ENCODE measurements at regions not wholly inside any gene's neighbourhood (a gene's known extent, or its start where the extent isn't known, plus 50 kb on each side); places are given as distances from the start of the nearest gene placed in this dataset.
"Not testable (repeated sequence)": the region's sequence is repeated elsewhere in the genome, so short reads cannot be mapped to it uniquely, and the experiment has no call there.

DNA sequence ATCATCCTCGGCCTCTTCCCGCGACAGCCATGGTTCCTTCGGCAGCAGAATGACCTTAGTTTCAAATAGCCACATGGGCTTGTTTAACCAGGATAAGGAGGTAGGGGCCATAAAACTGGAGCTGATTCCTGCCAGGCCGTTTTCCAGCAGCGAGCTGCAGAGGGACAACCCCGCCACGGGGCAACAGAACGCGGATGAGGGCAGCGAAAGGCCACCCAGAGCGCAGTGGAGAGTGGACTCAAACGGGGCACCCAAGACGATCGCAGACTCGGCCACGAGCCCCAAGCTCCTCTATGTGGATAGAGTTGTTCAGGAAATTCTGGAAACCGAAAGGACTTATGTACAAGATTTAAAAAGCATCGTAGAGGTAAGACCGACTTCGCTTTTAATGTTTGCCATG, 131.8 kb upstream of the MTHFD1L start:
- DNase-seq (ENCODE audit: low read depth in 3 of 3, low spot score in 2 of 3): no peak

DNA sequence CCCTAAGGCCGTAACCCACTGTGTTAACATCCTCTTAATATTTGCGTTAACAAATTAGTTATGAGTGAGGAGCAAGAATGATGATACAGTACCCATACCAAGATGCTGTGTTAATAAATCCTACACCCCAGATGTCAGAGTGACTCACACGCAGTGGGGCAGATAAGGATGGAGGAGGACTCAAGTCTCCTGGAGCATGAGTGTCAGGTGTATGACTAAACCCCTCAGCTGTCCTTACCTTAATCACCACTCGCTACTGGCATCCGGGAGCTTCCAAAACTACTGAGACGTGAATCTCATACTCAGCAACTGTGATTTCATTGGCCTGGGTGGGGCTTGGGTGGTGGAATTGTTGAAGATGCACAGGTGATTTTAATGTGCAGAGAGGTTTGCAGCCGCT, 131.3 kb upstream of the MTHFD1L start:
- DNase-seq (ENCODE audit: low read depth in 3 of 3, low spot score in 2 of 3): no peak

DNA sequence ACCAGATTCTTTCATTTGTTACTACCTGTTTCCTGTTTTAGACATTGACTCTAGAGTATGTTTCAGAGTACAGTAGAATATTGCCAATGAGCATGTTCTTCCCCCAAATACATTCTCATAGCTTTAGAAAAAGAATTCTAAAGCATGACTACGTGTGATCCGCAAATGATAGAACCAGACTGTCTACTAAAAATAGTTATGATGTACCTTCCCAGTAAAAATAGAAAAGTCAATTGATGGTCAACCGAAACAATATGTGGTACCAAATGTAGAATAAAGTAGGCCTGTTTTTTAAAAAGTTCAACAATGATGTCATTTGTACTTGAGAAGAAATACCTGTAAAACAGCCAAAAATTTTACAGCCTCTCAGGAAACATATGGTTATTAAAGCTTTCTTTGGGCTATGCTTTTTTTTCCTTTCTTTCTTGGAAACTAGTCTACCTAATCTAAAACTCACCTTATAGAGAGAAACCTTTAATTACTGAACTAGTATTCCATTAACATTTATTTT, 130.1 kb upstream of the MTHFD1L start:
- no peak for DNase-seq (ENCODE audit: low read depth in 3 of 3, low spot score in 2 of 3)

DNA sequence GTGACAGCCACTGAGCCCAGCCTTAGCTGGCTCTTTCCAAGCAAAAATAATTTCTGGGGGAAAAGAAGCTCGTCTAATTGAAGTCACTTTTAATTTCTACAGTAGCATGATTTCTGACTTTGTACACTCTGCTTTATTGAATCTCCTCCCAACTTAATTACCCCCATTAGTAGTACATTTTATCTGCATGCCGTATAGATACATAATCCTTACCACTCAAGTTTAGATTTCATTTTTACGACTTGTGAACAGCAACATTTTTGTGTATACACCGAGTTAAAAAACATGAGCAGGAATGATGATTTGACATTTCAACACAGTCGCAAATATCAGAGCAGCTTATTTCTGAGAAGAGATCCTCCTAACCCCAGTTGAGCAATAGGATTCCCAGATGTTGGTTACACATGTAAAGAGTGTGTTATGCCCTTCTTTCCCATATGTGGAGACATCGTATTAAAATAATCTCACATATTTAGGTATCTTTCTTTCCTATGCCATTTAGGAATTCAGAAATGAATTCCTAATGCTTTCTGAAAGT, 127.3 kb upstream of the MTHFD1L start:
- DNase-seq (ENCODE audit: low read depth in 3 of 3, low spot score in 2 of 3): no peak

DNA sequence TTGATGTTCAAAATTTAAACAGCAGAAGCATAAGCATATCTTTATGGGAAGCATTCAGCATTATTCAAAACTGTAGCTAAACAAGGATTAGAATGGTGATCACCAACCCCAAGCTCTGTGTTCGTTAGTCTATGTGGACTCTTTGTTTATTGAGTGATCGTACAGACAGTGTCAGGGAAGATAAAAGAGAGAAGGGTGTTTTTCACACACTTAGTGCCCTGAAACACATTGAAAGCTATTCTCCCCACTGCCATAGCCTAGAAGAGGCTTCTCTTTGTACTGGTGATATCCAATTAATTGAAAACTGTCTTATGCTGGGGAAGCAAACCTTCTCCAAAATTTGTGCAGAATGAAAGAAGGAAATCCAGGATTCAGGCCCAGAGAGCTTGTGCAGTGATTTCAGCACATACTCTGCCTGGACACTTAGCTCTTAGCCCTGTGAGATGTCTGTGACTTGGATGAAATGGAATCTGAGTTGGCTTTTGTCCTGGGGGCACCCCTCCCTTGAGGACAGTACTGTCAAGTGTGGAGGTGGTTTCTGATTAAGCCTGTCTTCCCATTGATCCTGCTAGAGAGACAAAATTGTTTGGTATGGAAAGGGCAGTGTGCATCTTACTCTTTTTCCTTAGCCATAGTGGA, 125.7 kb upstream of the MTHFD1L start:
- no peak for DNase-seq (ENCODE audit: low read depth in 3 of 3, low spot score in 2 of 3)

DNA sequence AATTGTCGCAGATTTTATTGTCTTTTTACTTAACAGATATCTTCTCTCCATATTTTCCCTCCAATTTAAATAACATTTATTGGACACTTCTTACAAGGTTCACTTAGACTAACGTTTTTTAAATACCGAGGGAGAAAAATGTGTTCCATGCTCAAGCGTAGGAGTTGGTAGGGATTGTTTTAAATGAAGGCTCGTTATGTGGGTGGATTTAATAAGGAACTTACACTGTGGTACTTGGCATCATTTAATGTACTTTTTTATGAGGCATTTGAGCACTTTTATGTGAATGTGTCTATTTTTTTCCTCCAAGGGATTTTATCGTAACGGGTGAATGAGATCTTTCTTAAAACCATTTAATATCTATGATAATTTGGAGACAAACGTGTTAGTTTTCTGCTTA, 125.0 kb upstream of the MTHFD1L start:
- no peak for DNase-seq (ENCODE audit: low read depth in 3 of 3, low spot score in 2 of 3)

DNA sequence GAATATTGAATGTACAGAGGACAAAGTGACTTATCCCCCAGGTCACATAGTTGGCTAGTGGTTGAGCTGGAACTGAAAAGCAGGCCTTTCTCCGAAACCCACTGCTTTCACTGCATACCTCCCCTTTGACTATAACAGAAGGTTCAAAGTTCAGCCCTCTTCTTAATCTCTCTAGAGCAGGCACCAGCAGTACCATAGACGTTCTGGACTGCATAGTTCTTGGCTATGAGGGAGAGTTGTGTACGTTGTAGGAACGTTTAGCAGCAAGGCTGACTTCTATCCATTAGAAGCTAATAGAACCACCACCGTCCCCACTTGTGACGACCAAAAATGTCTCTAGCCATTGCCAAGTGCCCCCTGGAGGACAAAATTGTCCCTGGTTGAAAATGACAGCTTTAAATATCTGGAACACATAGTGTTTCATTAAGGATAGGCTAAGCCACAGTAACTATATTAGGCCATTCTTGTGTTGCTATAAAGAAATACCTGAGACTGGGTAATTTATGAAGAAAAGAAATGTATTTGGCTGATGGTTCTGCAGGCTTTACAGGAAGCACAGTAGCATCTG, 123.8 kb upstream of the MTHFD1L start:
- DNase-seq (ENCODE audit: low read depth in 3 of 3, low spot score in 2 of 3): no peak

DNA sequence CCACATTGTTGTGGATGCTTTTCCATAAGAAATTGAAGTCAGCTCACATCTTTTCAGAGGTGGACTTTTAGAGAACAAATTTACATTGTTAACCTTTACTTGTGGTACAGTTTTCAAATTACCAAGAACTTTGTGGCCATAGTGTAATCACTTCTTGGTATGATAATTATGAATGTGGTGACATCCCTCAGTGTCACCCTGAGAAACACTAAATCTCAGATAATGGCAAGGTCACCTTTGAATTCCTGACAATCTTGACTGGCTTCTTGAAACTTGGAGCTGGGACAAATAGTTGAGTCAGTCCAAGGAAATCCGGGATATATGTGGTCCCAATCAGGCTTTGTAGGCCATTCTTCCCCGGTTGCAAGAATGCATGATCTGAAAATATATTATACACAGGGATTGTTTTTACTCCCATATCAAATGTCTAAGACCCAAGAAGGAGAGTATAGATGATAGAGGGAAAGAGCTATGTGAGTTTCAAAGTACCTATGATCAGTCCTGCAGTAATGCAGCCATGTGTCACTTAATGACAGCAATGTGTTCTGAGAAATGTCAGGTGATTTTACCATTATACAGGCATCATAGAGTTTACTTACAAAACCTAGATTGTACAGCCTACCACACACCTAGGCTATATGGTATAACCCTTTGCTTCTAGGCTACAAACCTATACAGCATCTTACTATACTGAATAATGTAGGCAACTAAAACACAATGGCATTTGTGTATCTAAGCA, 120.8 kb upstream of the MTHFD1L start:
- no peak for DNase-seq (ENCODE audit: low read depth in 3 of 3, low spot score in 2 of 3)

DNA sequence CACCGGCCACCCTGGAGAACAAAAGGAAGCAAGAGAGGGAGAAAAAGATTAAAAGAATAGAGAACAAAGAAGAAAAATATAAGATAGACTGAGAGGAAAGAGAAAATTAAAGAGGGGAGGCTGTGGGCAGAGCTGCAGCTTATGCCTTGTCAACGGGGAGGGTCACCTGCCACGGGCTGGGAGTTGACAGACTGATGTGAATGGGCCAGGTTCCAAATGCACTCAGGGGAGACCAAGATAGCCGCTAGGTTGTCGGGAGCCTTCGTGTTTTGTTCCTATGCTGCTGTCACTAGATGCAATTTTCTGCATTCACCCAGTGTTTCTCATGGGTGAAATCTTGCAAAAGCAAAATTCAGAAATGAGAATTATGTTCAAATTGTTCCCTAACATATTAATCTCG, 119.6 kb upstream of the MTHFD1L start:
- no peak for DNase-seq (ENCODE audit: low read depth in 3 of 3, low spot score in 2 of 3)

DNA sequence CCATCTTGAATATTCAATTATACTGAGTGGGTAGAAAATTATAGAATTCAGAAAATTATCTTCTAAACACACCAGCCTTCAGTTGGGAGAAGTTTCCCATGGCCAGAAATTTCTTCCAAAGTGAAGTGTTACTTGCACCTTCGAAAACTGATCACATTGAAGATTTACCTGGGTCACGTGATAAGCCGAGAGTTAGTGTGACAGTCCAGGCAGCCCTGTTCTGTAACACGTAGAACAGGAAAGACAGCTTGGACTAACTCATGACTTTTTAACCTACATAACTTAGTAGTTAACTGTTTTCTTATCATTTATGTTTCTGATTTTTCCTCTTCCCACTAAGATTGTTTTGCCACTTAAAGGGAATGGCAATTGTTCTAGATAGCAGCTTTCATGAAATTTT, 118.3 kb upstream of the MTHFD1L start:
- no peak for DNase-seq (ENCODE audit: low read depth in 3 of 3, low spot score in 2 of 3)

DNA sequence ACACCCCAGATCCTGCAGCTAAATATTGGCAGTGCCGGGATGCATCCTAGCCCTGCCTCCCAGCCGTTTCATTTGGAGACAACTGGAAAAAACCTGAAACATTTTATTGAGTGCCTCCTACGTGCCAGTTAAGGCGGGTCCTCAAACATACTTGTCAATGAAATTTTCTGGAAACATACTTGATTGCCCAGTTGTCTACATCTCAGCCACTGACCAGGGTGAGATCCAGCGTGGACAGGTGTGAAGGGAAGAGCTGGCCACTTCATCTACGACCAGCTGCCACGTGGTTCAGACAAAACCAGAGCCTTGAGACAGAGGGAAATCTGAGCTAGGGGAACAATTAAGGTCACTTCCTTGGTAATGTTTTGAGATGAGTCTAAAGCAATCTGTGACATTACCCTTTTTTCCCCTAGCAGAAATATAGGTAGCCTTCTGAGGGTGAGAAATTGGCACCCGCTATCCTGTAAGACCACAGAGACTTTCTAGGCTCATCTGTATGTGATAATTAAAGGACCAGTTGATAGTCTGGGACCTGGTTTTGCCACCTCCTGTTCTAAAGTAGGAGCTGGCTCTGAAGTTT, 116.3 kb upstream of the MTHFD1L start:
- no peak for DNase-seq (ENCODE audit: low read depth in 3 of 3, low spot score in 2 of 3)

DNA sequence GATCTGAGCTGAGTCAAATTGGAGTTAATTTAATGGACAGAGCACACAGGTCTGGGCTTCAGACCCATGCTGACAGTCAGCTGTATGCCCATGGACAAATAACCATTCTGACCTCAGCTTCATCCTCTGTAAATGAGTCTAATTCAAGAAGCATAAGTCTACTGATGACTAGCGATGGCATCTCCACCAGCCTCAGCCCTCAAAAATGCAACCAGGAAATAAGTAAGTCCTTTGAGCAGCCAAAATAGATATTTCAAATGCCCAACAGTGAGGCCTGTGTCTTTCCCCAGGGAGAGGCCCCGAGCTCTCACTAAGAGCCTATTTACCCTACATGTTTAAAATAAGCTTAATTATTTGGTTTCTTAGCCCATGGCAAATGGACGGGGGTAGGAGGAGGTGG, 114.2 kb upstream of the MTHFD1L start:
- DNase-seq (ENCODE audit: low read depth in 3 of 3, low spot score in 2 of 3): no peak

DNA sequence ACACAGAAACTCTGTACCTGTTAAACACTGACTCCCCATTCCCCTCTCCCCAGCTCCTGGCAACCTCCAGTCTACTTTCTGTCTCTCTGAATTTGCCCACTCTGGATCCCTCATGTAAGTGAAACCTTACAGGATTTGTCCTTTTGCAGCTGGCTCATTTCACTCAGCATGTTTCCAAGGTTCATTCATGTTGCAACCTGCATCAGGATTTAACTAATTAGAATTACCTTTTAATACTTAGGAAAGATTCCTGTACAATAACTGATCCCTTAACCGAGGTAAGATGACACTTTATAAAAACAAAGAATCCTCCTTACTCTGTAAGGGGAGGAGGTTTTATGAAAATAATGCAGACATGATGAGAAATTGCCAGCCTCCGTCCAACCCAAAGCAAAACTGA, 113.1 kb upstream of the MTHFD1L start:
- no peak for DNase-seq (ENCODE audit: low read depth in 3 of 3, low spot score in 2 of 3)

DNA sequence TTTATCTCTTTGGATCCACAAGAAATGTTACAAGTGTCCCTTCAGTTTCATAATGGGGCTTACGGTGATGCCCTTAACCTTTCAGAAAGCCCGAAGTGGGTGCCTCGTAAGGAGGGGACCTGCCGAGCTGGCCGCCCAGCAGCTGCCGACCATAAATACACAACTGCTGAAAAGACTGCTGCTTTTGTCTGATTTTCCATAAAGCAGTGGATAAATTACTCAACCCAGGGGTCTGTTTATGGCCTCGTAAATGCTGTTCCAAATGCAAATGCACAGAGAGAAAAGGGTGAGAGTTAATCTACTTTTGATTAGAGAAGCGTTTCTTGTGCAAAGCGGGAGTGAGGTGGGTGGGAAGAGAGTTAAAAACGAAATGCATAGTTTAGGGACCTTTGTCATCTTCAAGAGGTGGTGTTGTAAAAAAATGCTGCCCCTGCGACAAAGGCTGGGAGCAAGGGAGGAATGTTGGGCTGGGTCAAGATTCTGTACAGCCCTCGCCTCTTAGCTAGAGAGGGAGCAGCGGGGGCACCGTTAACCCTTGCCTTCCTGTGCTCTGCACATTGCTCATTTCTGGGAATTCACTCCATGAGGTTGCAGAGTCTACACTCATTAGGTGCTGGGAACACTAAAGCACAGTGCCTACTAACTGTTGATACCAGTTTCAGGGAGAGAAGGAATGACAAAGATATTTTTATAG, 112.0 kb upstream of the MTHFD1L start:
- no peak for DNase-seq (ENCODE audit: low read depth in 3 of 3, low spot score in 2 of 3)

DNA sequence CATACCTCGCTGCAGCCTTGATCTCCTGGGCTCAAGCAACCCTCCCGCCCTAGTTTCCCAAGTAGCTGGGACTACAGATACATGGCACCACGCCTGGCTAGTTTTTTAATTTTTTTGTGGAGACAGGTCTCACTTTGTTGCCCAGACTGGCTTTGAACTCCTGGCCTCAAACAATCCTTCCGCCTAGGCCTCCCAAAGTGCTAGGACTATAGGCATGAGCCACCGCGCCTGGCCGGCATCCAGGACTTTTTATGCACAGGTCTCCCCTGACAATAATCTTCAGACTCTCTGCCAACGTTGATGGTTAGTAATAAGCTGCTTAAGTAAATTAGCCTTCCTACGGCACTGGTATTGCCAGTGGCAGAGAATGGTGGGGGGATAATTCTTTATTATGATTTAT, 110.5 kb upstream of the MTHFD1L start:
- no peak for DNase-seq (ENCODE audit: low read depth in 3 of 3, low spot score in 2 of 3)

DNA sequence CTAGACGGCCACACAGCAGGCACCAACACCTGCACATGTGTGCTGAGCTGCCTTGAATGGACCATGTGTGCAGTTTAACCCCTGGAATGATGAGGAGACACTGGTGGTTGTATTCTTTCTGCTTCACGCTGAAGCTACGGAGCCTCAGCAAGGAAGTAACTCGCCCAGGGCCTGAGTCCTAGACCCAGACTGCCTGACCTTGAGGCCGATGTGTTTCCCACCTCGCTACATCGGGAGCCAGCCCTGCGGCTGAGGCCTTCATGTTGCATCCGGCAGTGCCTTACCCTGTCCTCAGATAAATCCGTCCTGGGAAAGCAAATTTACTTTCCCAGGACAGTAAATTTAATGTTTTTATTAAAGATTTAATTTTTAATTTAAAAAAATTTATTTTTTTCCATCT, 110.0 kb upstream of the MTHFD1L start:
- DNase-seq (ENCODE audit: low read depth in 3 of 3, low spot score in 2 of 3): no peak

DNA sequence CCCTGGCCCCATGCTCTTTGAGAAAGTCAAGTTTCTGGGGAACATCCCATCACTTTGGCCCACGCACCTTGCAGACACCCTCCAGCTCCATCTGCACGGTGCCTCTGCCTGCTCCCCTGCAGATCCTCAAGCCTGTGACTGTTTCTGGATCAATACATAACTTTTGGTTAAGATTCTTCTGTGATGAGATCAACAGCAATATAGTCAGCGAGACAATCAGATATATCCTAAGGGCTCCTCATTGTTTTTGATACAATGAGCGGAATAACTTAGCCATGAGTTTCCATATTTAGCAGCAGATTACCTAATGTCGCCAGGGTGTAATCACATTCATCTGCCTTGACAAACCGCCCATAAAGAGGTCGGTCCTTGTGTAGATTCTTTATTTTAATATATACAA, 109.3 kb upstream of the MTHFD1L start:
- no peak for DNase-seq (ENCODE audit: low read depth in 3 of 3, low spot score in 2 of 3)

DNA sequence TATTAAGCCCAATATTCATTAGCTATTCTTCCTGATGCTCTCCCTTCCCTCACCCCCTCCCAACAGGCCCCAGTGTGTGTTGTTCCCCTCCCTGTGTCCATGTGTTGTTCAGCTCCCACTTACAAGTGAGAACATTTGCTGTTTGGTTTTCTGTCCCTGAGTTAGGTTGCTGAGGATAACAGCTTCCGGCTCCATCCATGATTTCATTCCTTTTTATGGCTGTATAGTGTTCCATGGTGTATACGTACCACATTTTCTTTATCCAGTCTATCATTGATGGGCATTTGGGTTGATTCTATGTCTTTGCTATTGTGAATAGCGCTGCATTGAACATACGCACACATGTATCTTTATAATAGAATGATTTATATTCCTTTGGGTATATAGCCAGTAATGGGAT, 107.7 kb upstream of the MTHFD1L start:
- DNase-seq (ENCODE audit: low read depth in 3 of 3, low spot score in 2 of 3): not testable (repeated sequence)

DNA sequence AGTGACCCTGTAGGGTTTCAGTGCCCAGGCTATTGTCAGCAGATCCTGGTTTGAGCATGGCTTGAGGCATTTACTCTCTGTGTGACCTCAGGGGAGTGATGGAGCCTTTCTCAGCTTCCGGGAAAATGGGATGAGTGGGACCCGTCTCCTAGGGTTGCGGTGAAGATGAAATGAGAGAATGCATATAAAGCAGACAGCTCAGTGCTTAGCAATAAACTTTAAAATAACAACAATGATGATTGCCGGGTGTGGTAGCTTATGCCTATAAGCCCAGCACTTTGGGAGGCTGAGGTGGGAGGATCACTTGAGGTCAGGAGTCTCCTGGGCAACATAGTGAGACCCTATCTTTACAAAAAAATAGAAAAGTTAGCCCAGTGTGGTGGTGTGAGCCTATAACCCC, 106.0 kb upstream of the MTHFD1L start:
- no peak for DNase-seq (ENCODE audit: low read depth in 3 of 3, low spot score in 2 of 3)

DNA sequence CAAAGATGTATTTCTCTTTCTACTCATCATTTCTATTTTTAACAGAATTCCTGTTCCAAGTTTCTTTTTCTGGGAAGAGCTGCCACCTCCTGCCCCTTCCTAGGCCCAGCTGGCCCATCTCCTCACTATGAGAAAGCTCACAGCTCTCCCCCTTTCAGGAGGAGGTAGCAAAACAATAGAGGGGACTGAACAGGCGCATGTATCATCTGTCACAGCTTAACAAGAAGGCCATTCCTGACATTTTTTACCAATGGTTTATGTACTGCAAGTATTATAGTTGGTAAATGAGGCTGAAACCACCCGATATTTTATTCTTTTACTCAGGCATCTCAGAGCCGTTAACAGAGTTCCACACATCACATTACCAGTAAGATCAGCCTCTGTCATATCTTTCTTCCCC, 103.7 kb upstream of the MTHFD1L start:
- DNase-seq (ENCODE audit: low read depth in 3 of 3, low spot score in 2 of 3): no peak

Measured in right renal cortex interstitium (tissue), 3 donors.